ENCODE measurements at regions not wholly inside any gene's neighbourhood (a gene's known extent, or its start where the extent isn't known, plus 50 kb on each side); places are given as distances from the start of the nearest gene placed in this dataset.
"Not testable (repeated sequence)": the region's sequence is repeated elsewhere in the genome, so short reads cannot be mapped to it uniquely, and the experiment has no call there.

- no peak overlapping the region for H2AFZ ChIP-seq (ENCODE audit: low read depth, low read length)
- no peak overlapping the region for H3K9ac ChIP-seq (ENCODE audit: low read length)
- H3K9me2 ChIP-seq (ENCODE audit: insufficient read depth, low read length) = no peaks in the 10 kb centered on the region
- TF ChIP-seq CTCF (IDR thresholded peaks at IDR 0.05; ENCODE audit: poor library complexity, severe bottlenecking) (no peak), REST (IDR thresholded peaks at IDR 0.05; ENCODE audit: borderline replicate concordance) (no peak)
- H3K27me3 ChIP-seq (ENCODE audit: insufficient read depth, low read depth, low read length) = no peaks in the 10 kb centered on the region
- H3K79me2 ChIP-seq (replicated peaks; ENCODE audit: insufficient read depth, low read length) = no peaks in the 10 kb centered on the region
- no peaks in the 10 kb centered on the region for H3K9me3 ChIP-seq (ENCODE audit: low read length)
- H3K4me3 ChIP-seq (ENCODE audit: low read length) = no peak overlapping the region
- H3K36me3 ChIP-seq (ENCODE audit: insufficient read depth, low read length) = no peaks in the 10 kb centered on the region
- H3F3A ChIP-seq (ENCODE audit: insufficient read depth, low read length, poor library complexity, severe bottlenecking) = no peaks in the 10 kb centered on the region
- no peak overlapping the region for H3K27ac ChIP-seq (ENCODE audit: low read length)
- H4K20me1 ChIP-seq (ENCODE audit: insufficient read depth) = no peaks in the 10 kb centered on the region
- H3K4me2 ChIP-seq (ENCODE audit: low read length) = no peak overlapping the region
These were observed 345.7 kb downstream of the SV2B start for GRCh38 chr15:91445695-91446228.

- no peaks in the 10 kb centered on the region for H3F3A ChIP-seq (ENCODE audit: insufficient read depth, low read length, poor library complexity, severe bottlenecking)
- H4K20me1 ChIP-seq (ENCODE audit: insufficient read depth) = no peaks in the 10 kb centered on the region
- H3K4me3 ChIP-seq (ENCODE audit: low read length) = no peak overlapping the region
- no peaks in the 10 kb centered on the region for H3K27me3 ChIP-seq (ENCODE audit: insufficient read depth, low read depth, low read length)
- H3K9me2 ChIP-seq (ENCODE audit: insufficient read depth, low read length) = no peaks in the 10 kb centered on the region
- H3K36me3 ChIP-seq (ENCODE audit: insufficient read depth, low read length) = no peaks in the 10 kb centered on the region
- H3K27ac ChIP-seq (ENCODE audit: low read length) = no peak overlapping the region
- no peak overlapping the region for H2AFZ ChIP-seq (ENCODE audit: low read depth, low read length)
- H3K79me2 ChIP-seq (replicated peaks; ENCODE audit: insufficient read depth, low read length) = no peaks in the 10 kb centered on the region
- no peak overlapping the region for H3K9ac ChIP-seq (ENCODE audit: low read length)
- no peak overlapping the region for H3K4me2 ChIP-seq (ENCODE audit: low read length)
- H3K9me3 ChIP-seq (ENCODE audit: low read length) = no peaks in the 10 kb centered on the region
- TF ChIP-seq REST (IDR thresholded peaks at IDR 0.05; ENCODE audit: borderline replicate concordance) (no peak), MXI1 (conservative IDR thresholded peaks at IDR 0.05; ENCODE audit: poor library complexity, severe bottlenecking) (no peak), RAD21 (conservative IDR thresholded peaks at IDR 0.05) (no peak), EZH2 (IDR thresholded peaks at IDR 0.05; ENCODE audit: borderline replicate concordance, insufficient read depth, low read length, poor library complexity, severe bottlenecking) (no peak), CTCF (IDR thresholded peaks at IDR 0.05; ENCODE audit: poor library complexity, severe bottlenecking) (no peak), SMC3 (conservative IDR thresholded peaks at IDR 0.05; ENCODE audit: poor library complexity) (no peak), EP300 (conservative IDR thresholded peaks at IDR 0.05; ENCODE audit: poor library complexity, severe bottlenecking) (no peak), TAF1 (IDR thresholded peaks at IDR 0.05; ENCODE audit: low read depth) (no peak), POLR2AphosphoS5 (IDR thresholded peaks at IDR 0.05) (no peak)
These were observed 348.1 kb downstream of the SV2B start for GRCh38 chr15:91447991-91448644.

GRCh38 chr15:91453376-91453775 lies 353.3 kb downstream of the SV2B start:
- not testable (repeated sequence) for H3K4me2 ChIP-seq (ENCODE audit: low read length); H3K27ac ChIP-seq (ENCODE audit: low read length); H3K9me3 ChIP-seq (ENCODE audit: low read length); H4K20me1 ChIP-seq (ENCODE audit: insufficient read depth); H2AFZ ChIP-seq (ENCODE audit: low read depth, low read length); H3K36me3 ChIP-seq (ENCODE audit: insufficient read depth, low read length); H3K27me3 ChIP-seq (ENCODE audit: insufficient read depth, low read depth, low read length); H3K79me2 ChIP-seq (replicated peaks; ENCODE audit: insufficient read depth, low read length); H3F3A ChIP-seq (ENCODE audit: insufficient read depth, low read length, poor library complexity, severe bottlenecking); H3K9me2 ChIP-seq (ENCODE audit: insufficient read depth, low read length); H3K4me3 ChIP-seq (ENCODE audit: low read length); H3K9ac ChIP-seq (ENCODE audit: low read length)
